SH-SY5Y (cell line): ENCODE measurements at regions not wholly inside any gene's neighbourhood (a gene's known extent, or its start where the extent isn't known, plus 50 kb on each side); places are given as distances from the start of the nearest gene placed in this dataset.

Experiments used
- GATA2 ChIP-seq: IDR thresholded peaks from 2 replicates; pipeline ENCODE4 v1.6.1; 2011; ENCODE audit warnings: mild to moderate bottlenecking, low read depth, low read length
- GATA3 ChIP-seq: IDR thresholded peaks from 2 replicates; pipeline ENCODE4 v1.6.1; 2011; ENCODE audit warnings: low read depth, mild to moderate bottlenecking, low read length, moderate library complexity

DNA sequence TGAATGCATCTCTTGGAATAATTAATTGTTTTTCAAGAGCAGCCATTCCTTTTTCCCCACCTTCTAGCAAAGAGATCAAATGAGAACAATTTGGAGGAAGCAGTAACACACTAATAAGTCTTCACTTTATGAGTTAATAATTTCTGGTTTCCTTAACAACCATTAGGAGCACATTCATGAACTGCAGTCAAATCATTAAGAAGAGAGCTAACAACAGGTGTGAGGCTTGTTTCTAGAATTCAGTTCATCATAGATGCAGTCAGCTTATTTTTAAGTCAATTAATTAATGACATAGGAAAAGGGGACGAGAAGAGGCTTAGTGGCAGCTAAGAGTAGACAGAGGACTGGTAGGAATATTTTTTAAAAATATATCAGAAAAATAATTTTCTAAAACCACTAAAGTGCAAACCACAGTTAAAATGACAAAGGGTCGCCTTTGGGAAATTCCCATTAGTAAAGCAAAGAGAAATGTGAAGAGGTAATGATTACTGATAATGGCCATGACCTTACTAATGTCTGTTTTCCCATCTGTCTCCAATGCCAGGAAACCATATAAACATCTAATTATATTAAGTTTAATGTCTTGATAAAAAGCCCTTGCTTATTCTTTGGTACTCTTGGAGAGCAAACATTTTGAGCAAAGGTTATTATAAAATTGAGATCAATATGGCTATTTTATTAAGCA is 184.2 kb downstream of the KCNJ2 start:
- TF ChIP-seq GATA2 (no peak), GATA3 (no peak)
